GM21360 (cell line): ENCODE measurements at regions not wholly inside any gene's neighbourhood (a gene's known extent, or its start where the extent isn't known, plus 50 kb on each side); places are given as distances from the start of the nearest gene placed in this dataset.

Experiments used
- ATAC-seq: cut with Tn5 transposase; IDR thresholded peaks from one replicate; pipeline ENCODE4 v1.9.1; 2021; ENCODE audit warnings: mild to moderate bottlenecking, moderate library complexity; ENCODE audit not compliant: unreplicated experiment

- ATAC-seq = no peak
Observed at GRCh38 chr20:24147479-24147878, 158.9 kb upstream of the GGTLC1 start.

GRCh38 chr20:24146231-24146634 is 157.7 kb upstream of the GGTLC1 start:
- no peak for ATAC-seq

GRCh38 chr20:24144371-24144770 is 155.8 kb upstream of the GGTLC1 start:
- no peak for ATAC-seq

- ATAC-seq = no peak
Observed at GRCh38 chr20:24141111-24141510, 152.5 kb upstream of the GGTLC1 start.

- no peak for ATAC-seq
Observed at GRCh38 chr20:24139846-24140245, 151.3 kb upstream of the GGTLC1 start.

- no peak for ATAC-seq
Observed at GRCh38 chr20:24138951-24139350, 150.4 kb upstream of the GGTLC1 start.

GRCh38 chr20:24138196-24138857 is 149.7 kb upstream of the GGTLC1 start:
- ATAC-seq = no peak

GRCh38 chr20:24136659-24137246 is 148.2 kb upstream of the GGTLC1 start:
- ATAC-seq = no peak

GRCh38 chr20:24135781-24136180 is 147.2 kb upstream of the GGTLC1 start:
- no peak for ATAC-seq

- no peak for ATAC-seq
Observed at GRCh38 chr20:24134930-24135329, 146.4 kb upstream of the GGTLC1 start.

- no peak for ATAC-seq
Observed at GRCh38 chr20:24134284-24134683, 145.7 kb upstream of the GGTLC1 start.

- no peak for ATAC-seq
Observed at GRCh38 chr20:24132246-24132645, 143.7 kb upstream of the GGTLC1 start.

GRCh38 chr20:24131684-24132083 is 143.1 kb upstream of the GGTLC1 start:
- ATAC-seq = no peak

GRCh38 chr20:24131281-24131680 is 142.7 kb upstream of the GGTLC1 start:
- ATAC-seq = no peak

- ATAC-seq = no peak
Observed at GRCh38 chr20:24129641-24130040, 141.1 kb upstream of the GGTLC1 start.

GRCh38 chr20:24124951-24125650 is 136.5 kb upstream of the GGTLC1 start:
- ATAC-seq = no peak

GRCh38 chr20:24124003-24124402 is 135.4 kb upstream of the GGTLC1 start:
- ATAC-seq = no peak

GRCh38 chr20:24118441-24119175 is 130.0 kb upstream of the GGTLC1 start:
- no peak for ATAC-seq

GRCh38 chr20:24118034-24118433 is 129.5 kb upstream of the GGTLC1 start:
- no peak for ATAC-seq

GRCh38 chr20:24117383-24117782 is 128.8 kb upstream of the GGTLC1 start:
- ATAC-seq = no peak

GRCh38 chr20:24116611-24117010 is 128.0 kb upstream of the GGTLC1 start:
- ATAC-seq = no peak

- no peak for ATAC-seq
Observed at GRCh38 chr20:24112360-24112759, 123.8 kb upstream of the GGTLC1 start.
